ENCODE measurements at regions not wholly inside any gene's neighbourhood (a gene's known extent, or its start where the extent isn't known, plus 50 kb on each side); places are given as distances from the start of the nearest gene placed in this dataset.
A peak's percentile ranks its signal among the peaks of the same experiment; 100 is the strongest.

- H2AFZ ChIP-seq (ENCODE audit: low read depth, low read length) = no peak overlapping the region
Measured at GRCh38 chr4:182074810-182075209, 168.4 kb upstream of the TENM3 start.

GRCh38 chr4:182082910-182083309, 160.3 kb upstream of the TENM3 start:
- Histone ChIP-seq H3K4me3 (ENCODE audit: low read length) (no peak overlapping the region), H3K36me3 (ENCODE audit: insufficient read depth, low read length) (no peaks in the 10 kb centered on the region), H3K9me3 (ENCODE audit: low read length) (peaks cover 1% of the 10 kb centered on the region), H3K27me3 (ENCODE audit: insufficient read depth, low read length) (no peaks in the 10 kb centered on the region), H3K4me1 (ENCODE audit: insufficient read depth, low read length) (peaks cover 31% of the 10 kb centered on the region), H2AFZ (ENCODE audit: low read depth, low read length) (no peak overlapping the region)

More at GRCh38 chr4:182074810-182075209, 168.4 kb upstream of the TENM3 start:
- Histone ChIP-seq H3K4me1 (ENCODE audit: insufficient read depth, low read length) (peaks cover 4% of the 10 kb centered on the region), H3K9me3 (ENCODE audit: low read length) (peaks cover 5% of the 10 kb centered on the region), H3K4me3 (ENCODE audit: low read length) (no peak overlapping the region), H3K36me3 (ENCODE audit: insufficient read depth, low read length) (no peaks in the 10 kb centered on the region), H3K27me3 (ENCODE audit: insufficient read depth, low read length) (no peaks in the 10 kb centered on the region)

- peaks cover 31% of the 10 kb centered on the region for H3K4me1 ChIP-seq (ENCODE audit: insufficient read depth, low read length)
- H2AFZ ChIP-seq (ENCODE audit: low read depth, low read length) = no peak overlapping the region
- H3K9me3 ChIP-seq (ENCODE audit: low read length) = peaks cover 1% of the 10 kb centered on the region
- no peaks in the 10 kb centered on the region for H3K27me3 ChIP-seq (ENCODE audit: insufficient read depth, low read length)
- no peaks in the 10 kb centered on the region for H3K36me3 ChIP-seq (ENCODE audit: insufficient read depth, low read length)
- peak overlapping the region; percentile 8 for H3K4me3 ChIP-seq (ENCODE audit: low read length)
Measured at GRCh38 chr4:182083671-182084410, 159.4 kb upstream of the TENM3 start.

GRCh38 chr4:182085051-182085480, 158.1 kb upstream of the TENM3 start:
- H3K36me3 ChIP-seq (ENCODE audit: insufficient read depth, low read length) = no peaks in the 10 kb centered on the region
- H3K4me1 ChIP-seq (ENCODE audit: insufficient read depth, low read length) = peaks cover 31% of the 10 kb centered on the region
- H3K27me3 ChIP-seq (ENCODE audit: insufficient read depth, low read length) = no peaks in the 10 kb centered on the region
- H2AFZ ChIP-seq (ENCODE audit: low read depth, low read length) = peak overlapping the region; percentile 1
- H3K4me3 ChIP-seq (ENCODE audit: low read length) = peak overlapping the region; percentile 2
- H3K9me3 ChIP-seq (ENCODE audit: low read length) = peaks cover 1% of the 10 kb centered on the region

- Histone ChIP-seq H3K9me3 (ENCODE audit: low read length) (no peaks in the 10 kb centered on the region), H3K4me3 (ENCODE audit: low read length) (no peak overlapping the region), H3K36me3 (ENCODE audit: insufficient read depth, low read length) (no peaks in the 10 kb centered on the region), H3K4me1 (ENCODE audit: insufficient read depth, low read length) (peaks cover 20% of the 10 kb centered on the region), H3K27me3 (ENCODE audit: insufficient read depth, low read length) (no peaks in the 10 kb centered on the region), H2AFZ (ENCODE audit: low read depth, low read length) (no peak overlapping the region)
Measured at GRCh38 chr4:182089326-182089725, 153.9 kb upstream of the TENM3 start.

- peaks cover 11% of the 10 kb centered on the region for H3K4me1 ChIP-seq (ENCODE audit: insufficient read depth, low read length)
- H3K27me3 ChIP-seq (ENCODE audit: insufficient read depth, low read length) = no peaks in the 10 kb centered on the region
Measured at GRCh38 chr4:182090186-182090585, 153.0 kb upstream of the TENM3 start.

GRCh38 chr4:182091128-182091527, 152.1 kb upstream of the TENM3 start:
- no peak overlapping the region for H3K4me3 ChIP-seq (ENCODE audit: low read length)
- H3K27me3 ChIP-seq (ENCODE audit: insufficient read depth, low read length) = no peaks in the 10 kb centered on the region
- no peaks in the 10 kb centered on the region for H3K36me3 ChIP-seq (ENCODE audit: insufficient read depth, low read length)

More at GRCh38 chr4:182090186-182090585, 153.0 kb upstream of the TENM3 start:
- H3K9me3 ChIP-seq (ENCODE audit: low read length) = no peaks in the 10 kb centered on the region
- no peak overlapping the region for H3K4me3 ChIP-seq (ENCODE audit: low read length)
- H3K36me3 ChIP-seq (ENCODE audit: insufficient read depth, low read length) = no peaks in the 10 kb centered on the region
- H2AFZ ChIP-seq (ENCODE audit: low read depth, low read length) = no peak overlapping the region

GRCh38 chr4:182093431-182093831, 149.8 kb upstream of the TENM3 start:
- no peak overlapping the region for H3K4me3 ChIP-seq (ENCODE audit: low read length)
- no peaks in the 10 kb centered on the region for H3K4me1 ChIP-seq (ENCODE audit: insufficient read depth, low read length)
- H2AFZ ChIP-seq (ENCODE audit: low read depth, low read length) = no peak overlapping the region
- no peaks in the 10 kb centered on the region for H3K36me3 ChIP-seq (ENCODE audit: insufficient read depth, low read length)
- H3K9me3 ChIP-seq (ENCODE audit: low read length) = no peaks in the 10 kb centered on the region
- no peaks in the 10 kb centered on the region for H3K27me3 ChIP-seq (ENCODE audit: insufficient read depth, low read length)

More at GRCh38 chr4:182091128-182091527, 152.1 kb upstream of the TENM3 start:
- H3K9me3 ChIP-seq (ENCODE audit: low read length) = no peaks in the 10 kb centered on the region
- peaks cover 3% of the 10 kb centered on the region for H3K4me1 ChIP-seq (ENCODE audit: insufficient read depth, low read length)
- H2AFZ ChIP-seq (ENCODE audit: low read depth, low read length) = no peak overlapping the region

- H3K27me3 ChIP-seq (ENCODE audit: insufficient read depth, low read length) = no peaks in the 10 kb centered on the region
- no peaks in the 10 kb centered on the region for H3K9me3 ChIP-seq (ENCODE audit: low read length)
- H2AFZ ChIP-seq (ENCODE audit: low read depth, low read length) = no peak overlapping the region
- no peaks in the 10 kb centered on the region for H3K4me1 ChIP-seq (ENCODE audit: insufficient read depth, low read length)
- H3K36me3 ChIP-seq (ENCODE audit: insufficient read depth, low read length) = no peaks in the 10 kb centered on the region
- H3K4me3 ChIP-seq (ENCODE audit: low read length) = no peak overlapping the region
Measured at GRCh38 chr4:182093935-182094334, 149.3 kb upstream of the TENM3 start.

GRCh38 chr4:182101618-182102017, 141.6 kb upstream of the TENM3 start:
- Histone ChIP-seq H3K4me3 (ENCODE audit: low read length) (no peak overlapping the region), H3K9me3 (ENCODE audit: low read length) (no peaks in the 10 kb centered on the region)

GRCh38 chr4:182102576-182102975, 140.6 kb upstream of the TENM3 start:
- Histone ChIP-seq H3K36me3 (ENCODE audit: insufficient read depth, low read length) (no peaks in the 10 kb centered on the region), H2AFZ (ENCODE audit: low read depth, low read length) (no peak overlapping the region), H3K4me1 (ENCODE audit: insufficient read depth, low read length) (no peaks in the 10 kb centered on the region), H3K9me3 (ENCODE audit: low read length) (no peaks in the 10 kb centered on the region), H3K4me3 (ENCODE audit: low read length) (no peak overlapping the region), H3K27me3 (ENCODE audit: insufficient read depth, low read length) (no peaks in the 10 kb centered on the region)

More at GRCh38 chr4:182101618-182102017, 141.6 kb upstream of the TENM3 start:
- H3K27me3 ChIP-seq (ENCODE audit: insufficient read depth, low read length) = no peaks in the 10 kb centered on the region
- no peaks in the 10 kb centered on the region for H3K4me1 ChIP-seq (ENCODE audit: insufficient read depth, low read length)
- no peaks in the 10 kb centered on the region for H3K36me3 ChIP-seq (ENCODE audit: insufficient read depth, low read length)
- H2AFZ ChIP-seq (ENCODE audit: low read depth, low read length) = no peak overlapping the region

- Histone ChIP-seq H3K4me1 (ENCODE audit: insufficient read depth, low read length) (no peaks in the 10 kb centered on the region), H2AFZ (ENCODE audit: low read depth, low read length) (no peak overlapping the region), H3K9me3 (ENCODE audit: low read length) (no peaks in the 10 kb centered on the region), H3K36me3 (ENCODE audit: insufficient read depth, low read length) (no peaks in the 10 kb centered on the region), H3K27me3 (ENCODE audit: insufficient read depth, low read length) (no peaks in the 10 kb centered on the region), H3K4me3 (ENCODE audit: low read length) (no peak overlapping the region)
Measured at GRCh38 chr4:182103614-182104319, 139.4 kb upstream of the TENM3 start.

GRCh38 chr4:182105416-182105815, 137.8 kb upstream of the TENM3 start:
- H2AFZ ChIP-seq (ENCODE audit: low read depth, low read length) = no peak overlapping the region
- no peaks in the 10 kb centered on the region for H3K27me3 ChIP-seq (ENCODE audit: insufficient read depth, low read length)
- no peaks in the 10 kb centered on the region for H3K9me3 ChIP-seq (ENCODE audit: low read length)
- H3K4me3 ChIP-seq (ENCODE audit: low read length) = no peak overlapping the region
- H3K4me1 ChIP-seq (ENCODE audit: insufficient read depth, low read length) = no peaks in the 10 kb centered on the region
- H3K36me3 ChIP-seq (ENCODE audit: insufficient read depth, low read length) = no peaks in the 10 kb centered on the region

Measured in neuron (in vitro differentiated cells).